ENCODE measurements at regions not wholly inside any gene's neighbourhood (a gene's known extent, or its start where the extent isn't known, plus 50 kb on each side); places are given as distances from the start of the nearest gene placed in this dataset.
"Not testable (repeated sequence)": the region's sequence is repeated elsewhere in the genome, so short reads cannot be mapped to it uniquely, and the experiment has no call there.

DNA sequence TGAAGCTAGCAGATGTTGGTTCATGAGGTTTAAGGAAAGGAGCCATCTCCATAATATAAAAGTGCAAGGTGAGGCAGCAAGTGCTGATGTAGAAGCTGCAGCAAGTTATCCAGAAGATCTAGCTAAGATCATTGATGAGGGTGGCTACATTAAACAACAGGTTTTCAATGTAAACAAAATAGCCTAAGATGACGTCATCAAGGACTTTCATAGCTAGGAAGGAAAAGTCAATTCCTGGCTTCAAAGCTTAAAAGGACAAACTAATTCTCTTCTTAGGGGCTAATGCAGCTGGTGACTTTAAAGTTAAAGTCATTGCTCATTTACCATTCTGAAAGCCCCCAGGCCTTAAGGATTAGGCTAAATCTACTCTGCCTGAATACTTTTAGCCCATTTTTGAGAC is 141.9 kb downstream of the MID1IP1 start:
- no peak for DNase-seq

DNA sequence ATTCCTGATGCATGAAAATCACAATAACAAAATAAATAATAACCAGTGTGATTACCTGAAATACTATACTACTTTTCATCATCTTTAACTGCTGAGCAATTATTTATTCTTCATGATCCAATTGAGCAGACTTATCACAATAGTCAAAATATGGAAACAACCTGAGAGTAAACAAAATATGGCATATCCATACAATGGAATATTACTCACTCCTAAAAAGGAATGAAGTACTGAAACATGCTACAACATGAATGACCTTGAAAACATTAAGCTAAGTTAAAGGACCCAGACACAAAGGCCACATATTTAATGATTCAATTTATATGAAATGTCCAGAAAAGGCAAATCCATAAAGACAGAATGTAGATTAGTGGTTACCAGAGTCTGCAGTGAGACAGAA is 146.8 kb downstream of the MID1IP1 start:
- no peak for DNase-seq

DNA sequence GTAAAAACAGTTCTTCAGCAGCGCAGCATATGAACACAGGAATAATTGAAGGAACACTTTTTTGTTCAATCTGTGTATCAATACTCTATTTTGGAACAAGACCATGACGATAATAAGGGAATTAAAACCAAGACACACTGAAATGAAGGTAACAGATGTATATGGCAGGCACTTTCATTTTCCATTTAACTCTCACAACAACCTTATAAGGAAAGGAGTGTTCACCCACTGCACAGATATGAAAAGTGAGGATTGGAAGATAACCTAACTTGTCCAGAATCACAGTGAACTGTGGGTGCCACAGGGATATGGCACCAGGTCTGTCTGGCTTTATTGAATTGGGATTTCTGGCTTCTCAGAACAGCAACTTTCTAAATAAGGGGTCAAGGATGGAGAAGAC is 153.3 kb downstream of the MID1IP1 start:
- DNase-seq, result no peak

DNA sequence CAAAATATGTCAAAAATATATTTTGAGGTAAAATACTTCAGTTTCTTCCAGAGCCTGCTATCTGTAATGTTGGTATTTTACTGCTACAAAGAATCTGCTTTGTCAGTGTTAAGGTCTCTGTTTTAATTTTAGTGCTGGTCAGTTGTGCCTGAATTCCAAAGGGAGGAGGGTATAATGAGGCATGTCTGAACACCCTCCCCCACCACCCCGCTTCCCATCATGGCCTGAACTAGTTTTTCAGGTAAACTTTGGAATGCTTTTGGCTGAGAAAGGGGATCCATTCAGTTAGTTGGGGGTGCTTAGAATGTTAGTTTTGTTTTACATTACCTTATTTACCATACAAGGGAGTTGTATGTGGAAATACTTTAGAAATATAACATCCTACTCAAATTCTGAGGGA is 158.5 kb downstream of the MID1IP1 start:
- DNase-seq, result no peak

GRCh38 chrX:38960137-38960536 is 158.9 kb downstream of the MID1IP1 start:
- no peak for DNase-seq

GRCh38 chrX:38961936-38962335 is 160.7 kb downstream of the MID1IP1 start:
- peak; percentile 89 for DNase-seq

GRCh38 chrX:38963244-38963643 is 162.0 kb downstream of the MID1IP1 start:
- not testable (repeated sequence) for DNase-seq

DNA sequence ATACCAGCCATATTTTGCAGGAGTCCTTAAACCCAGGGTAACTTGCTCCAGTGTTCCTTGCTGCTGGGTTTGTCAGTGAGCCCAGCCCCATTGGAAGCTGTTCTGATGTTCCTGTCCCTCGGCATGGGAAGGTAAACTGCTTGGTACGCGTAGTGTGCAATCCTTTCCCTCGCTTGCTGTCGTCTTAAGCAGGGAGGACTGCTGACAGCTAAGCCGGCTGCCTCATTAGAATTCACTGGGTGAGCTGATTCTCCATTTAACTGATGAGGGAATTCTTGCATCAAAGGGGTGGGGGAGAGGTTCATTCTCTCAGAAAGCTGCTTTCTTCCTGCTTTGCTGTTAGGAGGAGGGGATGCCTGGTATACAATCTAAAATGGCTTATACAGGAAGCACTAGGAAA is 164.6 kb downstream of the MID1IP1 start:
- DNase-seq, result no peak

DNA sequence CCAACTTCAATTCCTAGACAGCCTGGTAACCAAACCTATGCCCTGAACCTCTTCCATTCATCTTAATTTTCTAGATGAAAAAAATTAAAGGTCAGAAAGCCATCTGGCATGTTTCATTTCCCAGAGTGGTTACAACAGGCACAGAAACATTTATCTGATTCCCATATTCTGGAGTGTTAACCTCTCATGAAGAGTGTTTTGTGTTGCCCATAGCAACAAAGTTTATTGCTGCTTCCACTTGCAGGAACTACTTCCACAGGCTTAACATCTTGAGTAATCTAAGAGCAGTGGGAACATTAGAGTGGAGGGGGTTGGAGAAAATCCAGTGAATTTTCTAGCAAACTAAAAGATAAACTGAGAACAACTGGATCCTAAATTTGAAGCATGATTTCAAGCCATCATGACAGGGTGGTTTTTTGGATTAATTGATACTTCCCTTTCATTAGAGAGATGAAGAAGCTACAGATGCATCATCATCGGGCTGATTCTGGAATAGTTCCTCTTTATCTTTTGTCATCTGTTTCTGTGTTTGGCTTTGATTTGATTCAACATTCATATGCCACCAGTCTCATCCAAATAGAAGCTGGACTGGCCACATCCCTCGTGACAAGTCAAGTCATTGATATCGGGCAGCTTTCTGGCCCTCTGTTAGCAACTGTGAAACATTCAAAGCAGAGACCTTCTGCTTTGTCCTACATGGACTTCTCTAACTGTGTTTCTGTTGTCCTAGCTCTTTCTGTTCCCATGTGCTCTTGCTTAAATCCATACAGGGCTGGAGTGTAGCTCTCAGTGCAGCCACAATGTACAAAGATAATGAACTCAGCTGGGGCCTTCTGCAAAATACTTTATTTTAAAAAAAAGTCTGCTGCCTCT is 167.3 kb downstream of the MID1IP1 start:
- no peak for DNase-seq

DNA sequence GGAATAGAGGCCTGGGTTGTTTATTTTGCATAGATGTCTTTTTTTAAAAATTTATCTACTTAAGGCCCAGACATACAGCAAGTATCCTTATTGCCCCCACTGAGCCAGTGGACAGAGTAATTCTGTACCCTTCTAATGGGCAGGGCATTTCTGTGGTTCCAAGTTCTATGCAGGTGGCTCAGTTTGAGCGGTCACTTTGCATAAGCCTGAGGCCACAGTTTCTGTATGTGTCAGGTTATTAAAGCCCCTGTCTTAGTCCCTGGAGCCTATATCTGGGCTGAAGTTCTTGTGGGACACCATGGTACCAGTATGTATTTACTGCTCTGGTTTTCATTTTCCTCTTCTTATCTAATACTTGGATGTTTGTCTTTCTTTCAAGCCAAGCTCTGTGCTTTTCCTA is 168.8 kb downstream of the MID1IP1 start:
- DNase-seq, result no peak

DNA sequence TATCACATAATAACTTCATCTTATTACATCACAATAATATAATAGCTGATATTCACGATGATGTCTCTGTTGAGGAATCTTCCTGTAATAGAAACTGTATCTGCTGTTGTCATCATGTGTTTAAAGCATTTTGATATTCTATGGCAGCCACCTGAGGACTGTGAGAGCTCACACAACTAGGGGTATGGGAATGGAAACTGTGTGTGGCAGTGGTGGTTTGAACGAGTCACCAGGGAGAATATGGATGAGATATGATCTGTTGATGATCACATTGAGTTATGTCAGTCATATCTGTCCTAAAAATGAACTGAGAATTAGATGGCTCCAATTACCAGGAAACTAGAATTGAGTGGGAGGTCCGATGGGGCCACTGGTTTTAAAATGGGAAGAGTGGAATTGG is 169.6 kb downstream of the MID1IP1 start:
- no peak for DNase-seq

GRCh38 chrX:38973322-38973721 is 172.1 kb downstream of the MID1IP1 start:
- DNase-seq, result no peak

DNA sequence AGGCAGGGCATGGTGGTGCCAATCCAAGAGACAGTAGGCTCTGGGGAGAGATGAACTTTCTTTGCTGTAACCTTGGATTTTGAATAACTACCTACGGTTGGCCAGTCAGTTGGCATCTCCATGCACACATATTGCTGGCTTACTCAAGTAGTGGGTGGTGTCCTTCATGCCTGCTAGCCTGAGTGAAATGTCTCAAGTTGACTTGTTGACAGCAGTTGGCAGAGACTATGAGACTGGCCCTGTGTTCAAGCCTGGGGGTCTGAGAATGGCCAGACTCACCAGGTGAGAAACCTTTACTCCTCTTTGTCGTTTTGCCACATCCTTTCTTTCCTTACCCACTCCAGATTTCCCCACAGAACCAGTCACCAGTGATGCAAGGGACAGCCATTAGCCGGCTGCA is 173.3 kb downstream of the MID1IP1 start:
- no peak for DNase-seq

- no peak for DNase-seq
These were observed 174.2 kb downstream of the MID1IP1 start for GRCh38 chrX:38975368-38975942.

GRCh38 chrX:38982370-38982769 is 181.1 kb downstream of the MID1IP1 start:
- DNase-seq, result no peak

DNA sequence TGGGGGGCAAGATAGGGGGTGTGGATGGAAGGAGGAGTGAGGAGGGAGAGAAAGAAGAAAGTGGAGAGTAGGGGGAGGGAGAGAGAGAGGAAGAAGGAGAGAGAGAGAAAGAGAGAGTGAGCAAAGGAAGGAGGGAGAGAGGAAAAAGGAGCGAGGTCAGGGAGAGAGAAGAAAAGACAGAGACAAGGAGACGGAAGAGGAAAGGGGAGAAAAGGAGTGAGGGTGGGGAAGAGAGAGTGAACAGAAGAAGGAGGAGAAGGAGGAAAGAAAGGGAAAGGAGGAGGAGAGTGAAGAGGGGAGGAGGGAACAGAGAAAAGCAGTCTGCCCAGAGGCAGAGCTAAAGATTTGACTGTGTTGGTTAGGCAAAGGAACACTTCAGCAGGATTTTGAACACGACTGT is 181.6 kb downstream of the MID1IP1 start:
- DNase-seq, result no peak

GRCh38 chrX:38985375-38985774 is 184.1 kb downstream of the MID1IP1 start:
- peak; percentile 39 for DNase-seq

DNA sequence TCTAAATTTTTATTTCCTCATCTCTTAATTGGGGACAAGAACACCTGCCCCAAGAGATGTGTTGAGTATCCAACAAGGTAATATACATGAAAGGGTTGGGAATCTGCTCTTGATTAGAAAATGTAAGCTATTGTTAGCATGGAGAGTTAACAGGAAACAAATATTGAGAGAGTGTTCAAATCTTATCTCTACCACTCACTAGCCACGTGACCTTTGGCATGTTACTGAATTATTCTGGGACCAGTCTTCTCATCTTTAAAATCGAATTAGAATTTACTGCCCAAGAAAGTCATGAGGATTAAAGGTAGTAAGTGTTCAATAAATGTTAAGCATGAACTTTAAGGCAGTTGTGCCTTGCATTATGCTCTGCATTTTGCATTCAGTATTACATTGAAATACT is 184.7 kb downstream of the MID1IP1 start:
- DNase-seq, result no peak

GRCh38 chrX:38986586-38986985 is 185.3 kb downstream of the MID1IP1 start:
- DNase-seq, result no peak

GRCh38 chrX:38987198-38987651 is 186.0 kb downstream of the MID1IP1 start:
- peak; percentile 65 for DNase-seq

GRCh38 chrX:38988301-38988700 is 187.0 kb downstream of the MID1IP1 start:
- DNase-seq, result no peak

DNA sequence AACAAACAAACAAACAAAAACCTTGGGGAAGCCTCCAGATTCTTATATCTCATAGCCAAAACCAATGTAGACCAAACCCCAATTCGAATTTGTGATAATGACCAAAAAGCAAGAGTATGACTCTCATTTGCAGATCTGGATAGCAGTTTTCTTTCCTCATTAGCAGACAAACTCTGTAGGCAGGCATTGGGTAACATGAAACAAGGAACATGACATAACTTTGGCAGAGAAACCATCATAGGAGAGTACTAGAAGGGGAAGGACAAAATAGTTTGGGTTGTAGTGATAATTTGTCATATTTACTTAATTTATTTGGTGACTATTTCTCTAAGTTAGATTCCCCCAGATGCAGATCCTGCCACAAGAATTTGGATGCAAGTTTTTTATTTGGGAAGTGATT is 187.8 kb downstream of the MID1IP1 start:
- no peak for DNase-seq

- no peak for DNase-seq
These were observed 190.6 kb downstream of the MID1IP1 start for GRCh38 chrX:38991656-38992440.
